ENCODE measurements at regions not wholly inside any gene's neighbourhood (a gene's known extent, or its start where the extent isn't known, plus 50 kb on each side); places are given as distances from the start of the nearest gene placed in this dataset.

DNA sequence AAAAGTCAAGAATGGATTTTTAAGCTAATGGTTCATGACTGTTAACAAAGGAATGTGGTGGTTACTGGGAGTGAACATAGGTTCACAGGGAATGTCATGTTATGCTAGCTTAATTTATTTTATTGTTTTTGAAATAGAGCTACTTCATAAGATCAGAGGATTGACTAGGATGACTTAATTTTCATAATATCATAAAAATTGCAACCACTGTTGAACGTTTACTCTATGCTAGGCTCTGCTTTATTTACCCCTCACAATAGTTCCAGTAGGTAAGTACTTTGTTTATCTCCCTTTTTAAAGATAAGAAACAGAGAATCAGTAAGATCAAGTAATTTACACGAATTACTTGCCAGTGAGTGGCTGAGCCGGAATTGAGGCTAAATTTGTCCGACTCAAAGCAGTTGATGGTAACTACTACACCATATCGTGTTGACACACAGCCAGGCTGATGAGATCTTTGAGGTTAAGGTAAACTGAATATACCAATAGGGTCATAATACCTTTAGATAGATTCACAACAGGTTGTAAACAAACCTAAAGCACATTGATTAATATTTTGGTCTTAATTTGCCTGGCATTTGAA is 194.6 kb upstream of the CITED2 start:
- TF ChIP-seq, protein P1, sequence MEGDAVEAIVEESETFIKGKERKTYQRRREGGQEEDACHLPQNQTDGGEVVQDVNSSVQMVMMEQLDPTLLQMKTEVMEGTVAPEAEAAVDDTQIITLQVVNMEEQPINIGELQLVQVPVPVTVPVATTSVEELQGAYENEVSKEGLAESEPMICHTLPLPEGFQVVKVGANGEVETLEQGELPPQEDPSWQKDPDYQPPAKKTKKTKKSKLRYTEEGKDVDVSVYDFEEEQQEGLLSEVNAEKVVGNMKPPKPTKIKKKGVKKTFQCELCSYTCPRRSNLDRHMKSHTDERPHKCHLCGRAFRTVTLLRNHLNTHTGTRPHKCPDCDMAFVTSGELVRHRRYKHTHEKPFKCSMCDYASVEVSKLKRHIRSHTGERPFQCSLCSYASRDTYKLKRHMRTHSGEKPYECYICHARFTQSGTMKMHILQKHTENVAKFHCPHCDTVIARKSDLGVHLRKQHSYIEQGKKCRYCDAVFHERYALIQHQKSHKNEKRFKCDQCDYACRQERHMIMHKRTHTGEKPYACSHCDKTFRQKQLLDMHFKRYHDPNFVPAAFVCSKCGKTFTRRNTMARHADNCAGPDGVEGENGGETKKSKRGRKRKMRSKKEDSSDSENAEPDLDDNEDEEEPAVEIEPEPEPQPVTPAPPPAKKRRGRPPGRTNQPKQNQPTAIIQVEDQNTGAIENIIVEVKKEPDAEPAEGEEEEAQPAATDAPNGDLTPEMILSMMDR (IDR thresholded peaks at IDR 0.05; ENCODE audit: low read length), result no peak
- TF ChIP-seq EZH2 (optimal IDR thresholded peaks at IDR 0.05; ENCODE audit: low read depth, low read length) (no peak), EZH2phosphoT487 (IDR thresholded peaks at IDR 0.05; ENCODE audit: low read length) (no peak)
